NCI-H2196 treated with DMSO at 0.1 percent for 48 hours (cell line): ENCODE measurements at regions not wholly inside any gene's neighbourhood (a gene's known extent, or its start where the extent isn't known, plus 50 kb on each side); places are given as distances from the start of the nearest gene placed in this dataset.

ENCODE experiments used
- DNase-seq: peaks from one replicate; lab custom pipeline; 2025; ENCODE audit not compliant: unreplicated experiment; lab: John Stamatoyannopoulos, UW

DNA sequence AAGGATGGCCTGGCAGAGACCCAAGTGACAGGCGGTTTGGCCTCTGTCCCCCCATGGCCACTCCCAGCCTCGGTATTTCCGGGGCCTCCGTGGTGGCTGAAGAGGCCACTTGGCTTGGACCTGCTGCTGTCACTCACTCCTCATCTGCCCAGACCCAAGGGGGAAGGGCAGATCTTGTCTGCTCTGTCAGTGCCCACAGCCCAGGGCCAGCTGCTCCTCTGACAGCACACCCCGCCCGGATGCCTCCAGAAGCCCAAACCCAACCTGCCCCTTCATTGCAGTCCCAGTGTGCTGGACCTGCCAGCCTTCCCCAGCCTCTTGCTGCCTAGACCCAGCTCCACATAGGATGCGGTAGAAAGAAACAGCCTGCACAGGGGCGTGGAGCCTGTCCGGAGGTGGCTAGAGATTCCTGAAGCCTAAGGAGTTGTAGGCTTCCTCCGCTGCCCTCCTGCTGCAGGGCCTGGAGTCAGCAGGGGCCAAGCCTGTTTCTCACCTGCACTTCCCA, 52.0 kb downstream of the MAGEF1 start:
- DNase-seq = no peak

DNA sequence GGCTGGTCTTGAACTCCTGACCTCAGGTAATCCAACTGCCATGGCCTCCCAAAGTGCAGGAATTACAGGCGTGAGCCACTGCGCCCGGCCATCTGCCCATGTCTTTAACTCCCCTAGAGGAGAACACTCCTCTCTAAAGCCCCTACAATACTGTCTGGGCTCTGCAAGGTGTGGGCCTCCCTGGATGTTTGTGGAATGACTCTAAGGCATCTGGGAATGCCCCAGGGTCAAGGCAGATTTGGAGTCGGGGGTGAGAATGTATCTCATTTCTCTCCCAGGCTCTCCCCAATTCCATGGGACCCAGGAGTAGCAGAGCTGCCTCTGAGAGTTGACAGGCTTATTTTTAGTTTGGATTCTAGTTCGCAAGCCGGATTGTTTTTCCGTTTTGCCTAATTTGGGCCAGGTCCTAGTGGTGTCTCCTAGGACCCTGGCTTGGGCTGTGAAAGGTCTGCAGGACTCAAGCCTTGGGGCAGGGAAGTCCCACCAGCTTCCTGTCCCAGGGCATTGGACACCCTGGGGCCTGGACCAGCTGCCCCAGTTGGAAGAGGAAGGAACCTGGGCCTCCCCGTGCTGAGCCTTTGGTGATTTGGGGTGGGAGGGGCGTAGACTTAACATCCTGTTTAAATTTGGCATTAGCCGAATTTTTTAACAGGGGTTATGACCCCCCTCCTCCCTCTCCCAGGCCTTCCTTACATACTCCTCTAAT, 53.5 kb downstream of the MAGEF1 start:
- DNase-seq = no peak

DNA sequence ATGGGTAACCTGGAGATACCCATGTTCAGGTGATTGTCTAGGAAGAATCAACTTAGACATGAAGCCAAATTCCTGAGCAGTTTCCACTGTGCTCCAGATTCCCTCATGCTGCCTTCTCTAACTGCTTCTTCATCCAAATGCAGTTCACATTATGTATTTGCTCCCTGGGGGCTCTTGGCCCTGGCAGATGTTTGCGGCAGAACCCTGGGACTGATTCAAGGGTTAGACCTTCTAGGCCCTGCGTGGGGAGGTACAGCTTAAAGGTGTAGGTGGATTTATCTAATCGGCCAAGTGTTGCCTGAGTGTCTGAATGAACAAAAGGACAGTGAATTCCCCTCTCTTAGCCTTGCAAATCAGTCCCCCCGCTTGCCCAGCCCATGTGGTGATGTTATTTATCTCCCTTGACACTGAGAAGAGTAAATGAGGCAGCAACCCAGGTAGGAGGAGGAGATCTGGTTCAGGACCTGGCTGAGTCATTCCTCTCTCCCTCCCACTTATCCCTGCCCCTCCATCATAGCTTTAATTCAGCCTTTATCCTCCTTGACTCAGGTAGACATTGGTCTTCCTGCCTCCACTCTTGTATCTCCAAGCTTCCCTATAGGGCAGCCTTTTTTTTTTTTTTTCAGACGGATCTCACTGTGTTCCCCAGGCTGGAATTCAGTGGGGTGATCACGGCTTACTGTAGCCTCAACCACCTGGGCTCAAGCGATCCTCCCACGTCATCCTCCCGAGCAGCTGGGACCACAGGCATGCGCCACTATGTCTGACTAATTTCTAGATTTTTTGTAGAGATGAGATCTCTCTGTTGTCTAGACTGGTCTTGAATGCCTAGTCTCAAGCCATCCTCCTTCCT, 54.8 kb downstream of the MAGEF1 start:
- no peak for DNase-seq

DNA sequence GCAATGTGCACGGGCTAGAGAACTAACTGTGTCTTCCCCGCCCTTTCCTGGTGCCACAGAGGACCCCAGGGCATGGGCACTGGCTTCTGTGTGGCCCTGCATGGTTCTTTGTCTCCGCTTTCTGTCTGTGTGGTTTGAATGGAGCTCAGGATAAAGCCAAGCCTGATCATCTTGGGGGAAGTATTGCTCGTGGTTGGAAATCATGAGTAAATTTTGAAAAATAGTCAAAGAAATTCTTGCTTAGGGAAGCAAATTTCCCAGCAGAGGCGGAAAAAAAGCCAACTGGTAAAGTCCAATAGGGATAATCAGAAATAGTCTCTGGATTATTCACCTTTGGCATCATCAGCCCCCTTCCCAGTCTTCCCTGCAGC, 55.4 kb downstream of the MAGEF1 start:
- no peak for DNase-seq

DNA sequence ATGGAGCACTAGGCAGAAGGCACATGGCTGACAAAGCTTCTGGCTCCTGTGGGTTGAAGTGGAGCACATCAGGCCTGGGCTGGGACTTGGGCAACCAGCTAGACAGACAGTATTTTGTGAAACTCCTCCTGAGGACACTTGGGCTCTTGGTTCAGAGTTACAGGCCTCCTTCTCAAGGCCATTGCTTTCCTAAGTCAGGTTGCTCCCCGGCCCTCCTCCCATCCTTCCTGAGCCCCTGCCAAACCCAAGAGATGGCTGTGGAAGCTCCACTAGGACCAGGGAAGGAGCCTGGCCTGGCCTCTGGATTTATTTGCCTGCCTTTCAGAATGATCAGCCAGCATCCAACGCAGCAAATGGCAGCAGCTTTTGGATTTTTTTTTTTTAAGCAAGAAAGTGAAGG, 56.3 kb downstream of the MAGEF1 start:
- DNase-seq = no peak

DNA sequence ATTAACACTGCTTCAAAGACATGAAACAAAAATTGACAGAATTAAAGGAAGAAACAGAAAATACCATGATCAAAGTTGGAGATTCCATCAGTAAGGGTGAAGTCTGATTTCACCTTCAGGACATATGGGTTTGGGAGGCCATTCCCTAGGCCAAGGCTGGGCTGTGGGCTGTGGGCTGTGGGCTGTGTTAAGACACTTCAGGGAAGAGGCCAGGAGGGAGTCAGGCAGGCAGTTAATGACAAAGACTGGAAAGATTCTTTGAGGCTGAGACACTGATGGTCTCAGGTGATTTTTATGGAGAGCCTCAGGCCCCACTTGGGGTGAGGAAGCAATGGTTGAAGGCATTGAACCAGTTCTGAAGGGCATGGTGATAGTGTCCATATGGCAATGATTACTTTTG, 57.5 kb downstream of the MAGEF1 start:
- DNase-seq = no peak

DNA sequence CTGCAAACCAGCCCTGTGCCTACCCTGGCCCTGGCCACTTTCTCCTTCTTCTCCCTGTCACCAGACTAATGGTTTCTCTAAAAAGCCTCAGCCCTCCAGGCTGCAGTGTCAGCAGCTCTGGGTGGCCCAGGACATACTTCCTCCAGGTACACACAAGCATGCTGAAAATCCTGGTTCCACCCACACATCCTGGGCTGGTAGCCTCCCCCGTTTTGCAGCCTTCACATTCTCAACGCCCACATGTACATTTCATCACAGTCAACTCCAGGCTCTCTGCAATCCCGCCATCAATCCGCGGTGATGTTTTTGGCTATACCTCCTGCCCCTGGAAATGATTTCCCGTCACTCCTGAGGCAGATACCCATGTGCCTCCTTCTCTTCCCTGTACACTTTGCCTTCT, 59.4 kb downstream of the MAGEF1 start:
- no peak for DNase-seq

DNA sequence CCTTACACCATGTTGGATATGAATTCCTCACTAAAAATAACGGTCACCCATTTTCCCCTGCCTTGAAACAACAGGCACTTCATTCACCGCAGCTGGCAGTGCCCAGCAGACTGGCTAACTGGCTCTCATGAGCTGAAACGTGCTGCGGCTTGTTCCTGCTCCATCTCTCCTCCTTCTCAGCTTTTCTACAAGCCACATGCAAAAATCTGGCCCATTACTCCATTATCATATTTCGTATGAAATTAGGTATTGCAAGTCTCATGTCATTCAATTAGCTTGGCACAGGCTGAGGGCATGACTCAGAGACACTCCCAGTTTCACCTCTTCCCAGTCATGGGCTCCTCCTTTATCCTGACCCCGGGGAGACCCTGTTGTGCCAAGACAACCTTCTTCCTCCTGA, 60.0 kb downstream of the MAGEF1 start:
- no peak for DNase-seq

DNA sequence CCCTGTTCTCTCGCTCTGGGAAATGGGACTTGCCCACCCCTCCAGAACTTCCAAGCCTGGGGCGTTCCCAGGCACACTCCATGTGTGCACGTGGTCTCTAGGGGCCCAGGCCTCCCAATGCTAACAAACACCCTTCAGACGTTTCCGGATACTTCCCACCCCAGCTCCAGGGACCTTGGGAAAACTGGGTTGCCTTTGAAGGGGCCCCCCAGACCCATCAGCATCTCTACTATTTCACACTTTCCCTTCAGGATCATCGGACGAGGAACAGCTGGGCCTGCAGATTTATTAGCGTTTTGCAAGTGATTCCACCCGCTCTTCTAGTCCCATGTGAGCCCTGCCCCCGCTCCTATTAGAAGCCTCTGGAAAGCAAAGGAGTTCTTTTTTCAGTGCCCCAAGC, 63.2 kb downstream of the MAGEF1 start:
- DNase-seq = no peak

DNA sequence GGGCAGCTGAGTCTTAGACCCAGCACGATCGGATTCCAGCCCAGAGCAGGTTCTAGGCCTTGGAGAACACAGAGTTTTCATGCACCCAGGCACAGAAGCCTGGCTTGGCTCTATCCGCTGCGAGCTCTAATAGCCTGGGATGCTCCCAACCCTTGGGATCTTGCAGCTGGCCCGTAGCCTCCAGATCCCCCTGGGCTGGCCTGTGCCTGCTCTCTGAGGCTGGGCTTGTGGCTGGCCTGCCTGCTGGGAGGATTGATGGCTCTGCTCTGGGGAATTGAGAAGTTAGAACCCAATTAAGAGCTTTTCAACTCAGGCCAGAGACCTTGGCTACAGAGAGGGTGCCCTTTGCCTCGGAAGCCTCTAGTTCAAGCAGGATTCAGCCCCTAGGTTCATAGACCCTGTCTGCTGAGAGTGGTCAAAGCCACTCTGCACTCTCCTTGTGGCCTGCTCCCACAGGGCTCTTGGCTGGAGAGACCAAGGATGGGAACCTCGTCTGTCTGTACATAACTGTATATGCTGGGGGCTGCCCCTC, 64.4 kb downstream of the MAGEF1 start:
- no peak for DNase-seq

DNA sequence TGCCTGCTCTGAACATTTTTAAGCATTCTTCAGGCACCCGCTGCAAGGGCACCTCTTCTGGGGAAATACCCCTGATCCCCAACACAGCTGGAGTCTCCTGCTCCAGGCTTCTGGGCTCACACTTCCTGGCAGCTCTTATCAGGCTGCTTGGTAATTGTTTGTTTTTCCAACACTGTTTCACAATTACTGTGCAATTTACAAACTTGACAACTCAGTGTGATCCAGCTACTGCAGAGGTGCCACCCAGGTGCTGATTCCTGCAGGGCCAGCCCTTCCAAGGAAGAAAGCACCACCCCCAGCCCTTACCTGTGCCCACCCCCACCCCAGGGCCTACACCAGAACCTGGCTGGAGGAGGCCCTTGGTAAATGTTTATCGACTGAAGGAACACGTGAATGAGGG, 66.5 kb downstream of the MAGEF1 start:
- DNase-seq = peak; percentile 57

DNA sequence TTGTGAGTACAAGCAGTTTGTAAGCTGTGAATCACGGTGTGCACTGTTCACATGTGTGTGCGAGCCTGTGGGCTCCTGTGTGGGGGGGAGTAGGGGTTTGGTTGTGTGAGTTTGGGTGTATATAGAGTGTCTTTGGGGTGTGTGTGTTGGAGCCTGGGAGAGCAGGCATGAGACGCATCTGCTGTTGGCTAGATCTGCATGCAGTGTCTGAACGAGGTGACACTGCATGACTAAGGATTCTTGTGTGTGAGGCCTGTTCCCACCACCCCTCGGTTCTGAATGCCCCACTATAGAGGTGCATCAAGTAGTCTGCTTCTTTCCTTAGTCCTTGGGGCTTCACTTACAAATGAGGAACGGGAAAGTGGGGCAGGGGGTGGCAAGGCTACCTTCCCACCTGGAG, 68.4 kb downstream of the MAGEF1 start:
- no peak for DNase-seq

DNA sequence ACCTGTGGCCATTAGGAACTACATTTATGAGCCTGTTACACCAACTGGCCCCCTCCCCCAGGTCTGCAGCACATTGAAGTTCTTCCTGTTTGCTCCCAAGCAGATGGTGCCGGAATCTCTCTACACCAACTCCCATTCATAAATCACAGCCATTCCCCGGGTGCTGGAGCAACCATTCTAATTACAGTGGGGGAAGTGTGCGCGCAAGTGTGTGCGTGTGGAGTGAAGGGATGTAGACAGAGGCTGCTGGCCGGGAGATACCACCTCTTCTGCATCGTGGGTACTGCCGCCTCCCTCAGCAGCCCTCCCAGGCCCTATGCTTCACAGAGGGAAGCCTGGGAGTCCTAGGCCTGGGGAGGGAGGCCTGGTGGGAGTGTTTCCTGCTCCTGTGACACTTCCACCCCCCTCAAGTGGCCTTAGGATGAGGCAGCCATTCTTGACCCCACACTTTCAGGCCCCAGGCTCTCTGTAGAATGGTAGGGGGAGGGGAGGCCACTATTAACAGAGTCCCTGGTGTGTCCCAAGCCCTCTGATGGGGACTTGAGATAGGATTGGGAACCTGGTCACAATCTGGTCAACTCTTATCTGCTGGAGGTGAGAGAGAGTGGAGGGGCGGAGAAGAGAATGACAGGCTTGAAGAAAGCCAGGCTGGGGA, 69.1 kb downstream of the MAGEF1 start:
- no peak for DNase-seq

DNA sequence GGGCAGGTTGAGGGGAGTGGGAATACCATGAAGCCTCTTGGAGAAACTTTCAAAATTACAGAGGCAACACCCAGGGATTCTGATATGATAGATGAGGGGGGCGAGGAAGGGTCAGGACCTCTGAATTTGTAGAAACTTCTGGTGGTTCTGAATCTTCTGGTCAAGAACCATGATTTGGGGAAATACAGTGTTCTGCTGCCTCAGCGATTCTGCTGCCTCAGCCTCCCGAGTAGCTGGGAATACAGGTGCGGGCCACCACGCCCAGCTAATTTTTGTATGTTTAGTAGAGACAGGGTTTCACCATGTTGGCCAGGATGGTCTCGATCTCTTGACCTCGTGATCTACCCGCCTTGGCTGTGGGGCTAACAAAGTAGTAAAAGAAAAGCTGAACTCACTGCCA, 70.4 kb downstream of the MAGEF1 start:
- no peak for DNase-seq

DNA sequence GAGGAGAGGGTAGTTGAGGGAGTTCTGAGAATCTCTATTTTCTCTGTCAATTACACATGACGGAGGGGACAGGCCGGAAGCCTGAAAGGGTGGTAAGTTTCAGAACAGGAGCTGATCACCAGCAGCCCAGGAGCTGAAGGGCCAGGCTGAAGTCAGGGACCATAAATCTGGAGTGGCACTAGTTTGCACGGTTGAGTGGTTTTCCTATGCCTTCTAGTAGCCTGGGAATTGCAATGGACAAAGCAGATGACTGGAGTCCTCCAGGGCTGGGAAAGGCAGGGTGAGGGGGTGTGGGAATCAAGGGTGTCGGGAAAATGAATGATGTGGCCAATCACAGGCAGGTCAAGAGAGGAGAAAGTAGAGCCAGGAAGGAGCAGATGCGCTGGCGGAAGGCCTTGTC, 72.5 kb downstream of the MAGEF1 start:
- DNase-seq = no peak

DNA sequence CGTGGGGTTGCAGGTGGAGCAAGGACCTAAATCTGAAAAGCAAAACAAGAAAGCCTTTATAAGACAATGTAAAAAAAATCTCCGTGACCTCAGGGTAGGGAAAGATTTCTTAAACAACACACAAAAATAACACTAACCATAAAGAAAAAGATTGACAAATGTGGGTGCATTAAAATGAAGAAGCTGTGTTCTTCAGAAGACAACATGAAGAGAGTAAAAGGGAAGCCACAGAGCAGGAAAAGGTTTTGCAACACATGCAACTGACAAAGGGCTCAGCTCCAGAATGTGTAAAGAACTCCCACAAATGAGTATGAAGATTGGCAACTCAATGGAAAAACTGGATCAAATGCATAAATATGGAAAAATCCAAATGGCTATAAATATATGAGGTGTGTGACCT, 74.2 kb downstream of the MAGEF1 start:
- no peak for DNase-seq

DNA sequence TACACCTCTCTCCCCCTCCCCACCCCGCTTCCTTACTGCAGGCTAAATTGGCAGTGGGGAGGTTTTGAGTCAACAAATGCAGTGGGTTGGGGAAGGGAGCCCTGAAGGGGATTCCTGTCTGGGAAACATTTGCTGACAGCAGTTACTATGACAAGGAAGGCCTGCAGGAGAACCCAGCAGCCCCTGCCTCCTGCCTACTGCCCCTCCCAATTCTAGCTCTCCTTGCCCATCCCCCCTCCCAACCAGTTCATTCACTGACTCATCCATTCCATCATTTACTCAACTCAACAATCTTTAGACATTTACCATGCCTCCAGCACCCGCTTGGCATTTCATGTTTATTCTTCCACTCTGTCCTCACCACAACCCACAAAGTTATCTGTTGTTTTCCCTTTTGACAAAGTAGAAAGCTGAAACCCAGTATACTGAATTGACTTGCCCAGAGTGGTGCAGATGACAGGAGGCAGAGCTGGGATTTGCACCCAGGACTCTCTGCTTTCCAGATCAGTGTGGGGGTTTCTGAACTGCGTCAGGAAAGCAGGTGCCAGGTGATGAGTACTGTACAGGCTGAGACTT, 75.0 kb downstream of the MAGEF1 start:
- DNase-seq = no peak

DNA sequence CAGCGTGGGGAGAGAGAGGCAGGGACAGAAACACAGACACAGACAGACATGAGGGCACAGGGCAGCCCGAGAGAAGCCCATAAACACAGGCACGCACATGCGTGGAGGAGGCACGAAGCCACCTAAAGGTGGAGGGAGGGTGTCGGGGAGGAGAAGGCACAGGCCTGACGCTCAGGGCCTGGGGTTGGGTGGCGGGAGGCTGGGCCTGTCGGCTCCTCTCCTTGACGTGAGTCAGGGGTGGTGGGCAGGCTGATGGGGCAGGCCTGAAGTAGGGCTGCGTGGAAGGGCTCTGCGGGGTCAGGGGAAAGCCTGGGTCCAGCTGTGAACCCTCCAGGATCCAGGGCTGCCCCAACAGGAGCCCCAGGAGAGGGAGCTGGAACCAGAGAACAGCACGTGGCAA, 74.2 kb downstream of the EPHB3 start:
- DNase-seq = no peak

DNA sequence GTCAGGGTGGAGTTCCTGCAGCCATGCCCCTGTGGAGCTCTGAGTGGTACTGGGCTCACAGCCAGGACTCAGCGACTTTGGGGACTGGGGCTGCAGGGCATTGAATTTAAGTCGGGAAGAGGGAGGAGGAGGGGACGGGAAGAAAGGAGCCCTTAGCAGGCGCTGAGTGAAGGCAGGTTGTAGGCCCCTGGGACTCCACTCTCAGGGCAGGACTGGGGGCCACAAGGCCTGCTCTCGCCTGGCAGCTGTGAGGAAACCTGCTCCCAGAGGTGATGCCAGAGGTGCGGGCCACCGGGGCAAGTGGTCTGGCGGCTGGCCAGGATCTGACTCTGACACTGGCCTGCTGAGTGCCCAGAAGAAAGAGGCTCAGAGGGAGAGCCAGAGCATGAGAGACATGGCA, 73.5 kb downstream of the EPHB3 start:
- DNase-seq = peak; percentile 70

DNA sequence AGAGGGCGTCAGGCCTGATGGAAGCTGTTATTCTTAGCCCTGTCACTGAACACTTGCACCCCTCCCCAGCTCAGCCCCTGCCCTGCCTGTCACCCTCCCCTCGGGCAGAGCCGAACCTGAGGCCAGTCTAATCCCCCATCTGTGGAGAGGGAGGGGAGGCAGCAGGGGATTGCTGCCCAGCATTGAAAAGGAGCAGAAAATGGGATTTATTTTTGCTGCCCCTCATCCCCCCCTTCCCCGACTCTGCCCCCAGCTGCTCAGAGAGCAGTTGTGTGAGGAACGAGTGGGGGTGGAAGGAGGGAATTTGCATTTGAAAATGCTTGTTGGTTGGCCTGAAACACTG, 71.6 kb downstream of the EPHB3 start:
- DNase-seq = no peak

DNA sequence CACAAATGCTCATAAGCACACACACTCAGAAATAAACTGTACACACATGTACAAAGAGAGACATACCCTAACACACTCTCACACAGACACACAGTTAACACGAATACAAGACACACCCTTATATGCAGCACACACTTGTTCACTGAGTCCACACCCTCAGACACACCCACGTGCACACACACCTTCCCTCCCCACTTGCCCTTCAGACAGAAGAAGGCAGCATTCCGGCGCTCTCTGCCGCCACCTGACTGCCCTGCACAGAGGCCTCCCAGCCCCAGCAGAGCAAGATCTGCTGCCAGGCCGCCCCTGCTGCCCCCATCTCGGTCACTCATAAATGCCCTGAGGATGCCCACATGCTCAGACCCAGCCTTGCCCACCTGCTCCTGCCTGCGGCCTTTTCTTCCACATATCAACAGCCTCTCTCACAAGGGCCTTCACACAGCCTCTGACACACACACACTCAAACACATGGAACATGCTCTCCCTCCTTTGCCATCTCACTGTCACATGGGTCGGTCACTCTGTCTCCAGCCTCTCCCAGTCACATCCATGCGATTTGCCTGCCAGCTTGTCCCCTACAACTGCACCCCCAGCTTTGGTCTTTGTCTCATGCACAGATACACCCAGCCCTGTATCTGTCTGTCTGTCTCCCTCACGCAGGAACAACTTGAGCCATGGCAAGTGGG, 71.1 kb downstream of the EPHB3 start:
- no peak for DNase-seq
